ENCODE measurements at regions not wholly inside any gene's neighbourhood (a gene's known extent, or its start where the extent isn't known, plus 50 kb on each side); places are given as distances from the start of the nearest gene placed in this dataset.
"Not testable (repeated sequence)": the region's sequence is repeated elsewhere in the genome, so short reads cannot be mapped to it uniquely, and the experiment has no call there.

DNA sequence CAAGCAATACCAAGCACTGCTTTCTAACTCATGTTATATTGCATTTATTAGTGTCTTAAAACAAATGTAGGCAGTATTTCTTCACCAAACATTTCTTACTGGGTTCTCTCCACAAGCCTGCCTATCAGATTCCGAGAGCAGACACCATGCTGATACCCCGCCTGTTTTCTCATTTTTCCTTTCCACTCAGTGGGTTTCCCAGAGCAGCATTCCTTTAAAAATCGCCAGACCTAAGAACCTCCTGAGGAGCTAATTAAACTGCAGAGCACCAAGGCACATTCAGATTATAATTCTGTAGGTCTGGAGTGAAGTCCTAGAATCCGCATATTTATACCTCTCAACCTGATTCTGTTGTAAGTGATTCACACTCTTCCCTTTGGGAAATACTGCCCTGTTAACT, 405.6 kb downstream of the TNS1 start:
- intact Hi-C loops (cut with DNase I), result no loop called here

DNA sequence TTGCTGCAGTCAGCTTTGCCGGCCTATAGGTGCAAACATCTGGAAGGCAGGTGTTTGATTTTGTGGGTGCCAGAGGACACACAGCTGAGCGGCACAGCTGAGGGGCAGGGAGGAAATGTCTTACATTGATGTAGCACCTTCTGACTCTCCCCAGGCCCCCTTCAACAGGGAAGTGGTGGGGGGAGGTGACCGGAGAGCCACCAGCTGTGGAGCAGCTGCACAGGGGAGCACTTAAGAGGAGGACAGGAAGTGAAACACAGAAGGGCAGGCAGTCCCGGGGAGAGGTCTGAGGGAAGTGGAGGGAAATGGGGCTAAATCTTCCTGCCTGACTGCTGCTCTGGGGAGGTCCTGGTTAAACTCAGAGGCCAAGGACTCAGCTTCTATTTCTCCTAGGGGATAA, 409.1 kb downstream of the TNS1 start:
- no peaks in the 10 kb centered on the region for H3K27me3 ChIP-seq
- intact Hi-C loops (cut with DNase I), result no loop called here
- WGBS, 2 donors, result 40 to 56% methylated on average over 3 to 4 of the region's 4 CpGs
- DNase-seq, result no peak
- no peaks in the 10 kb centered on the region for H3K4me1 ChIP-seq
- no peak overlapping the region for H3K4me3 ChIP-seq
- no peaks in the 10 kb centered on the region for H3K9me3 ChIP-seq
- TF ChIP-seq, protein P1, sequence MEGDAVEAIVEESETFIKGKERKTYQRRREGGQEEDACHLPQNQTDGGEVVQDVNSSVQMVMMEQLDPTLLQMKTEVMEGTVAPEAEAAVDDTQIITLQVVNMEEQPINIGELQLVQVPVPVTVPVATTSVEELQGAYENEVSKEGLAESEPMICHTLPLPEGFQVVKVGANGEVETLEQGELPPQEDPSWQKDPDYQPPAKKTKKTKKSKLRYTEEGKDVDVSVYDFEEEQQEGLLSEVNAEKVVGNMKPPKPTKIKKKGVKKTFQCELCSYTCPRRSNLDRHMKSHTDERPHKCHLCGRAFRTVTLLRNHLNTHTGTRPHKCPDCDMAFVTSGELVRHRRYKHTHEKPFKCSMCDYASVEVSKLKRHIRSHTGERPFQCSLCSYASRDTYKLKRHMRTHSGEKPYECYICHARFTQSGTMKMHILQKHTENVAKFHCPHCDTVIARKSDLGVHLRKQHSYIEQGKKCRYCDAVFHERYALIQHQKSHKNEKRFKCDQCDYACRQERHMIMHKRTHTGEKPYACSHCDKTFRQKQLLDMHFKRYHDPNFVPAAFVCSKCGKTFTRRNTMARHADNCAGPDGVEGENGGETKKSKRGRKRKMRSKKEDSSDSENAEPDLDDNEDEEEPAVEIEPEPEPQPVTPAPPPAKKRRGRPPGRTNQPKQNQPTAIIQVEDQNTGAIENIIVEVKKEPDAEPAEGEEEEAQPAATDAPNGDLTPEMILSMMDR (IDR thresholded peaks at IDR 0.05), result no peak
- no peak for TF ChIP-seq POLR2A (IDR thresholded peaks at IDR 0.05)
- no peaks in the 10 kb centered on the region for H3K36me3 ChIP-seq
- no peak overlapping the region for H3K27ac ChIP-seq

More for the DNA sequence above, 405.6 kb downstream of the TNS1 start:
- TF ChIP-seq, protein P1 (IDR thresholded peaks at IDR 0.05), result no peak
- TF ChIP-seq POLR2A (IDR thresholded peaks at IDR 0.05), result no peak
- DNase-seq, result no peak
- H3K9me3 ChIP-seq, result no peaks in the 10 kb centered on the region
- no peaks in the 10 kb centered on the region for H3K36me3 ChIP-seq
- no peaks in the 10 kb centered on the region for H3K4me1 ChIP-seq
- H3K27me3 ChIP-seq, result peaks cover 0 to 7% (median 0%) of the 10 kb centered on the region in 4 donors
- WGBS, 2 donors, result 85 to 94% methylated on average over 4 of the region's 4 CpGs
- H3K27ac ChIP-seq, result no peak overlapping the region
- no peak overlapping the region for H3K4me3 ChIP-seq

DNA sequence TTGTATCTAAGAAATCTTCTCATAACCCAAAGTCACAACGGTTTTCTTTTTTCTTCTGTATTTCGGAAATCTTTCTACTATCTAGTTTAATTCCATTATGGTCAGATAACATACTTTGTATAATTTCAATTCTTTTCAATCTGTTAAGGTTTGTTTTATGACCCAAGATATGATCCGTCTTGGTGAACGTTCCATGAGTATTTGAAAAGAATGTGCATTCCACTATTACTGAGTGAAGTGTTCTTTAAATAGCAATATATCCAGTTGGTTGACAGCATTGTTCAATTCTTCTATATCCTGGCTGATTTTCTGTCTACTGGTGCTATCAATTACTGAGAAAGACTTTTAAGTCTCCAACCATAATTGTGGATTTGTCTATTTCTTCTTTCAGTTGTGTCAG, 414.5 kb downstream of the TNS1 start:
- TF ChIP-seq POLR2A (IDR thresholded peaks at IDR 0.05), result no peak
- TF ChIP-seq, protein P1 (IDR thresholded peaks at IDR 0.05), result no peak
- H3K27ac ChIP-seq, result no peak overlapping the region
- H3K4me1 ChIP-seq, result no peaks in the 10 kb centered on the region
- no peaks in the 10 kb centered on the region for H3K9me3 ChIP-seq
- no peaks in the 10 kb centered on the region for H3K36me3 ChIP-seq
- no peak for DNase-seq
- H3K4me3 ChIP-seq, result no peak overlapping the region
- 72 to 86% methylated on average over 4 of the region's 4 CpGs for WGBS, 2 donors
- no peaks in the 10 kb centered on the region for H3K27me3 ChIP-seq
- intact Hi-C loops (cut with DNase I), result no loop called here

DNA sequence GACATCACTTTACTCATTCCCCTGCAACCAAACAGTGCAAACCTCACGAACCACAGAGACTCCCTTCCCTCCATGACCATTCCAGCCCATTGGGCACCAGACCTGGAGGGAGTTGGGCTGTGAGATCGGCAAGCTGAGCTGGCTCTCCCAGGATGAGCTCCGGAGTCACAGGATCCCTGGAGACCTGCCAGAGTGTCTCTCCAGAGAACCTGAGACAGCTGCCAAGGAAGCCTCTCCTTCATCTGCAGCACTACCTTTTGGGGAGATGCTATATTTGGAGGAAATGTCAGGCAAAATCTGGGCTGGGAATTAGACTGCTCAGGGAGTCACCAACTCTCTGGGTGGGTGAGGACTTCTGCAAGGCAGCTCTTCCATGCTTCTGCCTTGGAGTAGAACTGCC, 417.4 kb downstream of the TNS1 start:
- WGBS, 2 donors, result 59 to 60% methylated on average over 1 to 3 of the region's 3 CpGs
- no peak overlapping the region for H3K4me3 ChIP-seq

DNA sequence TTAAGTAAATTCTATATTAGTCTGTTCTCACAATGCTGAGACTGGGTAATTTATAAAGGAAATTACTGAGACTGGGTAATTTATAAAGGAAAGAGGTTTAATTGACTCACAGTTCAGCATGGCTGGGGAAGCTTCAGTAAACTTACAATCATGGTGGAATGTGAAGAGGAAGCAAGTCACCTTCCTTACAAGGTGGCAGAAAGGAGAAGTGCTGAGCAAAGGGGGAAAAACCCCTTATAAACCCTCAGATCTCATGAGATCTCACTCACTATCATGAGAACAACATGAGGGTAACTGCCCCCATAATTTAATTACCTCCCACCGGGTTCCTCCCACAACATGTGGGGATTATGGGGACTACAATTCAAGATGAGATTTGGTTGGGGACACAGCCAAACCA, 422.4 kb downstream of the TNS1 start:
- H3K4me1 ChIP-seq; H3K9me3 ChIP-seq; intact Hi-C loops (cut with DNase I); H3K36me3 ChIP-seq; H3K27me3 ChIP-seq; H3K4me3 ChIP-seq; H3K27ac ChIP-seq; DNase-seq: not testable (repeated sequence)
- WGBS, 2 donors, result 88 to 100% methylated on average over 1 of the region's 1 CpG

More for the DNA sequence above, 417.4 kb downstream of the TNS1 start:
- H3K27ac ChIP-seq, result no peak overlapping the region
- no peaks in the 10 kb centered on the region for H3K4me1 ChIP-seq
- no peaks in the 10 kb centered on the region for H3K27me3 ChIP-seq
- H3K36me3 ChIP-seq, result no peaks in the 10 kb centered on the region
- no peaks in the 10 kb centered on the region for H3K9me3 ChIP-seq
- intact Hi-C loops (cut with DNase I), result no loop called here
- no peak for DNase-seq
- no peak for TF ChIP-seq POLR2A (IDR thresholded peaks at IDR 0.05)
- TF ChIP-seq, protein P1 (IDR thresholded peaks at IDR 0.05), result no peak

DNA sequence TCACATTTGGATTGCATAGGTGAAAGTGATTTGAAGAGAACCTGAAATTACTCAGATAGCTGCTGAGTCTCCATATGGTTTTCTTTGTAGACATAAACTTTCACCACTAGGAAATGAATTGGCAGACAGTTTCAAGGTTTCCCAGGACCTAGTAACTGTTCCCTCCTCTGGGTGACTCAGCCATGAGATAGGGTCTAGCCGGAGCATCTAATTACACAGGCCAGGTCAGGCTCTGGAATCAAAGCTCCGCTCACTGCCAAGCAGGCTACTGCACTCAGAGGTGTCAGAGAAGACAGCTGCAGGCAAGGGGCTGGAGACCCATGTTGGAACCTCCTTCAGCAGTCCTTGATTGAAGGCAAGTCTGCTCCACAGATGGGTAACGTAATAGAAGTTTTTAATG, 429.2 kb downstream of the TNS1 start:
- H3K4me1 ChIP-seq, result no peaks in the 10 kb centered on the region
- H3K27me3 ChIP-seq, result no peaks in the 10 kb centered on the region
- no peak overlapping the region for H3K27ac ChIP-seq
- intact Hi-C loops (cut with DNase I), result no loop called here
- no peaks in the 10 kb centered on the region for H3K36me3 ChIP-seq
- WGBS, 2 donors, result 69 to 70% methylated on average over 2 to 3 of the region's 3 CpGs
- no peak for DNase-seq
- TF ChIP-seq POLR2A (IDR thresholded peaks at IDR 0.05), result no peak
- TF ChIP-seq, protein P1 (IDR thresholded peaks at IDR 0.05), result no peak
- no peaks in the 10 kb centered on the region for H3K9me3 ChIP-seq
- no peak overlapping the region for H3K4me3 ChIP-seq
